IPS DF 19.7 (cell line): ENCODE measurements at regions not wholly inside any gene's neighbourhood (a gene's known extent, or its start where the extent isn't known, plus 50 kb on each side); places are given as distances from the start of the nearest gene placed in this dataset.
"Not testable (repeated sequence)": the region's sequence is repeated elsewhere in the genome, so short reads cannot be mapped to it uniquely, and the experiment has no call there.

Experiments used
- DNase-seq: peaks from one replicate; pipeline ENCODE4 v3.0.0-alpha.2; 2013; ENCODE audit warnings: low read depth, low spot score

DNA sequence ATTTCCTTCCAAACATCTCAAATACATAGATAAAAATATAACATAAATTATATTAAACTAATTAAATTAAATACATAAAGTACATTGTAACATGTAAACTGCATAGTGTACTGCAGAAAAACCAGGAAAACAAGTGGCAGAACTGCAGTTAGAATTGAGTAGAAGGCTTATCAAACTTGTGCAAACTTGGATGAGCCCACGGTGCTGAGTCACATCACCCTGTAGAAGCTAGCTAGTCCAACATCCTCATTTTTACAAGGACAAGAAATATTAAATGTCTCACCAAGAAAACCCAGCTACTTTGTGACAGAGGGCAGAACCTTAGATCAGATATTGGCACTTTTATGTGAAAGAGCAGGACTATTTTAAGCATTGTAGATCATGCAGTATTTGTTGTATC, 807.9 kb upstream of the NUDT12 start:
- DNase-seq = no peak

DNA sequence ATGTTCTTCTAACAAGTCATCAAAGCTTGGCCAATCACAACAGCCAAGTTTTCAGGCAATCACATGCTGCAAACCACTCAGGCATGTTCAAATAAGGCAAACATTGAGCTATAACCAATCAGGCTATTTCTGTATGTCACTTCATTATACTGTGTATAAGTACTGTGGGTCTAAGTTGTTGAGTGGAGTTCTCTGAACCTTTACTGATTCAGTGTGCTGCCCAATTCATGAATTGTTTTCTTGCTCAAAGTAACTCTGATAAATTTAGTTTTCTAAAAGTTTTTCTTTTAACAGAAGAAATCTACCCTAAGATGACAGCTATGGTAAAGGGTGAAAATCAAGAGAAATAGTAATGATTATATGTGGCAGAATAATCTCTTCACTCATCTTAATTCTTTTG, 805.4 kb upstream of the NUDT12 start:
- DNase-seq = no peak

DNA sequence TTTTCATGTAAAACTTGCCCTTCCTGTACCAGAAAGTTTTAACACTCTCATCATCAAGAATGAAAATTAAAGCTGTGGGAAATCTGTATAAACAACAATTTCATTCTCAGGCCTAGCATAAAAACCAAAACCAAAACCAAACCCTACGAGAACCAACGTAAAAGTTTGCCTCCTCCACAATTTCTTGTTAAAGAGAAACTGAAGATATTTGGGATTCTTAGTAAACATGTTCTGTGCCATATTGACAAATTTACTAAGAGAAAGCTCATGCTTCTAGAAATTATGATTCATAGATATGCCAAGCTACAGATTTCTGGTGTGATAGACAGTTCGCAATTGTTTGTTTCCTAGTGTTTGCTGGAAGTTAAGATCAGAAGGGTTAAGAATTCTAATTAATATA, 801.0 kb upstream of the NUDT12 start:
- DNase-seq = no peak

DNA sequence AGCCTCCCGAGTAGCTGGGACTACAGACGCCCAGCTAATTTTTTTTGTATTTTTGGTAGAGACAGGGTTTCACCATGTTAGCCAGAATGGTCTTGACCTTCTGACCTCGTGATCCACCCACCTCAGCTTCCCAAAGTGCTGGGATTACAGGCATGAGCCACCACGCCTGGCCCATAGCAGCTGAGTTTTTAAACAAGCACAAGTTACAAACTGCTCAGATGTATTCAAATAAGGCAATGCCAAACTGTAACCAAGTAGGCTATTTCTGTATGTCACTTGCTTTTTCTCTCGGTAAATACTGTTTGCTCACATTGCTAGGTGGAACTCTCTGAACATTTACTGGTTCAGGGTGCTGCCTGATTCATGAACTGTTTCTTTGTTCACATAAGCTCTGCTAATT, 799.3 kb upstream of the NUDT12 start:
- DNase-seq = no peak

DNA sequence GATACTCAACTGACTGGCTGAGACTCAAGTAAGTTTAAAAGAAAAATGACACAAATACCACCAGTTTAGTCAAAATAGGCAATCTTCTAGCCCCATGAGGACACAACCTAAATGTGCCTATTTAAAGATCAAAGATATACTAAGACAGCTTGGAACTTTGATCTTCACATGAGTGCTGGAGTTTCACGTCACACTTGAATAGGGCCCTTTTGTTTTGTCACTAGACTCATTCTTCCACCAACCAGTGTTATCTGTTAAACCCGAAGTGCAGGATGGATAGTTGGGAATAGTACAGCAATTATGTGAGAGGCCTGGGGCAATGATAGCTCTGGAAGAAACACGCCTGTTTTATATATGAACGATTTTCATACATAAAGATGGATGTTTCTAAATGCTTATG, 792.8 kb upstream of the NUDT12 start:
- no peak for DNase-seq

DNA sequence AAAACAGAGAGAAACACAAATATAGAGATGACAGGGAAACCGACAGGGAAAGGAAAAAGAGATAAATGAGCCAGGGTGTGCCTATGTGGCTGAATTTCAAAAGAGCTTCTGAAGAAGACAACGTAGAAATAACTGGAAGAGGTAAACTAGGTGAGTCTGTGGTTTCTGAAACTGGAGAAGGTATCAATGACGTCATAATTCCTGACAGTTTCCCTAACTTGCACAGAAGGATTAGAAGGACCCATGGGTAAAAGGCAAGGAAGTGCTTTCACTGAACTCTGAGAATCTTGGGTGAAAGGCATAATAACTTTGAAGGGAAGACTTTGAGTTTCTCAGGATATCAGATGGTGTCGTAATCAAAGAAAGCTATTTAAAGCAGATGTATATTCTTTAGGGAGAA, 790.8 kb upstream of the NUDT12 start:
- no peak for DNase-seq

DNA sequence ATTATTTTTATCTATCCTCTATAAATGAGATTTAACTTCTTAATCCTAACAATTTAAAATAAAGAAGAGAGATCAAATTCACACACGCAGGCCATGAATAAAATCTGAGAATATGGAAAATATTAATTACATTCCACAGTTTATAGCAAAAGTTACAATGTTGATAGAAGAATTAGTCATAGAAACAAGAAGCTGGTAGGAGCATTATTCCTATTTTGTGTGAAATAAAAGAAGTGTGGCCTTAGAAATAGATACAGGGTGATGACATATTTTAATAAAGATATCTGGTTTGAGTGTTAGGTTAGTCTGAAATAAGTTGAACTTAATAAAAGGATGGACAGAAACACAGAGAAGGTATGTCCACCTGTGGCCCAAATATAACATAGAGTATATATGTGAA, 790.4 kb upstream of the NUDT12 start:
- no peak for DNase-seq

DNA sequence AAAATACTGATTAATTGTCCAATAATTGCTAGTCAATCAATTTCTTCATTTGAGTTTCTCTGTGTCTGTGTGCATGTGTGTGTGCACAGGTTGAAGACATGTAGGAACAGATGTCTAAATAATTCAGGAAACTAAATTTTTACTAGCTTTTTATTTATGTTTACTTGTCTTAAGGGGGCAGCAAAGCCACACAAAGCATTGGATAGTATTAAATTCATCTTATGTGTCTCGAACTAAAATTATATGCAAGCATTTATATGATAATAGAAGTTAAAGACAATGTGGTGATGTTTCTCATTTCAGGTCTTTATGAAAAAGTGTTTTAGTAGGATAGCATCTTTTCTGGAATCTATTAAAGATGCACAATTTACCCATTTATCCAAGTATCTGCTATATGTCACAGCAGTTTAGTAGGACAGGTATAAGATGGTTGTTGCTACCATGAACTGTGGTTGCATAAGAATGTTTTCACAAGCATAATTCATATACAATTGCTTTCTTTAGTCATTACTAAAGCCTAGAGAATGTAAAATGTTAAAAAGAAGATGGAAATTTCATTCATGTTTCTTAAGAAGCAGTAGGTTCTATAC, 784.6 kb upstream of the NUDT12 start:
- DNase-seq = no peak

DNA sequence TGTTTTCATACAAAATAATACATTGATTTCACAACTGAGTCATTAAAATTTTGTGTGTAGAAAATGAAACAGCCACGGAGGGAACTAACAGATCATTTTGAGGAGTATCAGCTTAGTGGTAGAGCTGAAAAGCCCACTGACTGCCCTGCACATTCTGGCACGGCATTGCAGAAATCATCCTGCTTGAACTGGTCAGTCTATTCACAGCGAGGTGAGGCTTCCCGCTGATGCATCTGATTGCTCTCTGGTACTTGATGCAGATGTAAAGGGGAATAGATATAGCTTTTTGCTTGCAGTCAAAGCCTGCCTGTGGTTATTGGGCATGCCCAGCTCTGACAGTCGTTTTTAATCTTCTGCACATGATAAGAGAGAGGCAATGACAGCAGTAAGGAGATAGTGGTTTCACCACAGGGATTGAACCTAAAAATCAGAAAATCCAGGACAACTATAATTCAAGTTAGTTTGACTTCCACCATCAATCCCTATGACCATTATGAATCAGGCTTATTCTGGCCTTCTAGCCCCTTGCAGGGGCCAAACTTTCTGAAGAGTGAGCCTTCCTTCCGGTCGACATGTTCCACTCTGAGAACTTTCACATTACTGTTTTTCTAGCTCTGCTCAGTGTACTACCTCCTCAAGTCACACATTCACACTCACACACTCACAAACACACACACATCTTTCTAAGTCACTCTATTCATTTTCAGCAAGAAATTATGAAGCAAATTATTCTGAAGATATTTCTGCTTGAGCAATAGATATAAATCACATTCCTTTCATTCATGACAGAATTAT, 782.8 kb upstream of the NUDT12 start:
- no peak for DNase-seq

DNA sequence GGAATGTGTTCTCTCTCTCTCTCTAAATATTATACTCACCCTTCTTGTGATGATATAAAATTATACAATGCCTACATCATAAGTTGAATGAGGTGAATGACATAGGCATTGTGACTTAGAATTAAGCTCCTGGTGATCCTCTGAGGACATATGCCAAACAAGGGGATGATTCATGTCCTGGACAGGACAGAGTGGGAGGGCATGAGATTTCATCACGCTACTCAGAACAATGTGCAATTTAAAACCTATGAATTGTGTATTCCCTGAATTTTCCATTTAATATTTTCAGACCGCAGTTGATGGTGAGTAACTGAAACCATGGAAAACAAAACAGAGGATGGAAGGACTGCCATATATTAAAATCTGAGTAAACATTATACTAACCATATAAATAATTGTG, 782.2 kb upstream of the NUDT12 start:
- no peak for DNase-seq

DNA sequence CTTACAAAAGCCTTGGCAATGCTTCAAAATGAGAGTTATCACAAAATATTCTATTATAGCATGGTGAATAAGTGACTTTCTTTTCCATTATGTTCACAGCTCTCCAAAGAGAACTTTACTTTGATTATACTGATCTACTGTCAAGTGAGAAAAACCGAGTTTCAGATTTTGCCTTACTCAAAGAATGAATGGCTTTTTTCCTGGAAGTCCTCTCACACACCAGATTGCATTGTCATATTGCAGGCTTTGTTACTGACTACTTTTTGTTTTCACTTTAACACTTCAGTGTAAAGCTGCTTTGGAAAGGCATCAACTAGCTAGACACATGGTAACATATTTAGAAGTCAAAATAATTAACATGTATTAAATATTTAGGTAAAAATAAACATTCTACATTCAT, 765.2 kb upstream of the NUDT12 start:
- DNase-seq = no peak

DNA sequence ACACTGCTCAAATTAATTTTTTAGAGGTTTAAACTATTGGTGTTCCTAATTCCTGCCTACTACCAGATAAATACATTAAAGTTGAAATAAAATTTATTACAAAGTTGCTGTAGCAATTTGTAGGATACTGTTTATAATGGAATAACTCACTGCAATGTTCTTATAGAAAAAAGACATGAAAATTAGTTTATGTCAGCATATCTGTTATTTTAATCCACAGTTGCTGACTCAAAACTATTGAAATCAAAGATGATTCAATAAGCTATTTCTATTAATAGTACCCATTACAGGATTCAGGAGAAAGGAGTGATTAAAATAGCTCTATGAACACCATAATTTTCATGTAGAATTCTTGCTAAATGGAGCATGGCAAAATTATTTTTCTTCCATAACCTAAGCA, 764.4 kb upstream of the NUDT12 start:
- no peak for DNase-seq

DNA sequence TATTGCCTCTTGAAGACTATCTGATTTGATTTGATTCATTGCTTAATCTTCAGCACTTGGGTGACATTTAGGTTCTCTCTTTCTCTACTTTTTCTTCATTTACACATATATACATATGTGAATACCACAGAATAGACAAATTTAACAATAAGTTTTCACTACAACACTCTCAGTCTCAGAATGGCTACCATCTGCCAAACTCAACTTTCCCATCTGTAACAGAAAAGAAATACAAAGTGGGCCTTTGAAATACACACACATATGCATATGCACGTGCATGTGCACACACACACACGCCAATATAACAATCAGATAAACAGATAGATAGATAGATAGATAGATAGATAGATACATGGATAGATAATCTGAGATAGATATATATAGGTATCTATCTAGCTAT, 762.8 kb upstream of the NUDT12 start:
- DNase-seq = no peak

DNA sequence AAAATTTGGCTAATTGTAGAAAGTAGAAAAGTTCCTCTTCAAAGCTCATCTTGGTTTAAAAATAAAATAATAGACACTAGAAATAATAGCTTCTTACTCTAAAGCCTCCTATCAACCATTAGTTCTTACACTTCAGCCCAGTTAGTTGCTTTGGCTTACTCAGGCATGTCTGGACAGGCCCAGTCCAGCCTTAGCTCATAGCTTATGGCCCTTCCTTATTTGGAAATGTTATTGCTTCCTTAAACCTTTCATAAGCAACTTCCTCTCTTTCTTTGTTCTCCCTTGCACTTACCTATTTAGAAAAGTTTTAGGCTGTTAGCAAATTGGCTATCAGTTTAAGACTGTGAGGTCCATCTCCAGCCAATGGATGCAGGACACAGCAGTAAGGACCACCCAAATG, 754.1 kb upstream of the NUDT12 start:
- not testable (repeated sequence) for DNase-seq

DNA sequence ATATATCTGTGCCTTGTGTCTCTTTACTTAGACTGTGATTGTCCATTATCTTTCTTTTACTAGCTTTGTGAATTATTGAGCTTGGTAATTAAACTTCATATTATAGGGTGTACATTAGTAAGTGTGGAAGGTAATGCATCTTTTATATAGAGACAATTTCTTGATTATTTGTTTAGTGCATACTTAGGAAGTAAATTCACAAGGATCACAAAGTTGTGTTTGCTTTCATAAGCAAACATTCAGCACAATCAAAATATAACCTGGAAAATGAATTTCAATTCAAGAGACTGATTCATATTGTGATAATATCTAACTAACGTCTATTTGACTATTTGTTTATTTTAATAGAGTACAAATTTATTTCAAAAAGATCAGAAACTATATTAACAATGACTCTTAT, 749.9 kb upstream of the NUDT12 start:
- no peak for DNase-seq

DNA sequence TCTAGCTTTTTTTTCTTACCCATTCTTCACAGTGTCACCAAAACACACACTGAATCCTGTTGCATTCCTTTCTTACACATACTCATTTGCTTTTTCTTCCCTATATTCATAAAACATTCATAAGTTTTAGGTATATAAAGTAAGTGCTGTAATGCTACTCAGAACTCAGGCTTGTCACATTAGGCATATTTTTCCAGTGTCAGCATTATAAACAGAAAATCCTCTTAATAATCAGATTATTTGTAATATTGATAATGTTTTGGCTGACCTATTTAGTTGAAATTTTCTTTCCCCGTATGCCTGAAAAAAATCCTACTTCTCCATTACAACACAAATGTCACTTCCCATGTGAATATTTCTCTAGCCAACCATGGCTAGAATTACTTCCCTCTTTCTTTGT, 743.0 kb upstream of the NUDT12 start:
- no peak for DNase-seq

DNA sequence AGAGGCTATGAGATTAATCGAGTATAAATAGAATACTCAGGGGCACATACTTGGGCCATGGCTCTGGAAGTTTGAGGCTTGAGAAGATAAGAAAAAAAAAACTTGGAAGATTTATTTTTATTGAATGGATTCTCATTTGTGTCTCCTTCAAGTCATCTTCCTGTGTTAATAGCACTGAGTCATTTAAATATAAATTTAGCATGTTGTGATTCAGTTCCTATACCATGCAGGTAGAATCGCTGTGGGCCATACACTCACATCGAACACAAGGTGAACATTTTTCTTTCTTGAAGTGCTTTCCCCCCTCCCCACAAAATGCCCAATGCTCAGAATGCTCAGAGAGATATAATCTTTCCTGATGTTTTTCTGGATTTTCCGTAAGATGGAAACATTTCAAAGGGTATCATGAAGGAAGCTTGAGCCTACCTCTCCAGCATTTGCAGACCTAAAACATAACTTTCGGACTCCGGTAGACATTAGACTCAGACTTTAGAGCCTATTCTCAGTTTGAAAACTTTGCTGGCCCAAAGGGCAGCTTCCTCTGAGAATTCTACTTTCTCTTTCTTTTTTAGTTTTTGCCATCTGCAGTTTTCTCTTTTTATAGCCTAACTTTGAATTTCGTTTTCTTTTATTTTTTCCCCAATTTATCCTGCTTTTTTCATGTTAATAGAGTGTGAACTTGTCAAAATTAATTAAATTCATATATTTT, 737.6 kb upstream of the NUDT12 start:
- DNase-seq = no peak

DNA sequence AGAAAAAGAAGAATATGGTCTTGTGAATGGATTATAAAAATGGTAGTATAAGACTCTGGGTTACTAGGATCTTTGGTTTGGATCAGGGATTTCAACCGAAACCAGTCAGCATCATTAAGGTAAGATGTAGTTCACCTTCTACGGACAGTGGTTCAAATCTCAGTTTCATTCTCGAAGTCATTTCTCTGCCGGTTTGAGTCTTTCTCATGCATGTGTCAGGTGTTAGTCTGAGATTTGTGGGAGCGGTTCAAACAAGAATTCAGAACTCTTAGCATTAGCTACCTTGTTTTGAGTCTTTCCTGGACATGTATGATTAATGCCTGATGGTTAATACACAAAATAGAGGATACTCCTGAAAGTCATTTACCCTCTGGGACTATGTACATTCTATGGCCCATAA, 735.9 kb upstream of the NUDT12 start:
- DNase-seq = no peak

DNA sequence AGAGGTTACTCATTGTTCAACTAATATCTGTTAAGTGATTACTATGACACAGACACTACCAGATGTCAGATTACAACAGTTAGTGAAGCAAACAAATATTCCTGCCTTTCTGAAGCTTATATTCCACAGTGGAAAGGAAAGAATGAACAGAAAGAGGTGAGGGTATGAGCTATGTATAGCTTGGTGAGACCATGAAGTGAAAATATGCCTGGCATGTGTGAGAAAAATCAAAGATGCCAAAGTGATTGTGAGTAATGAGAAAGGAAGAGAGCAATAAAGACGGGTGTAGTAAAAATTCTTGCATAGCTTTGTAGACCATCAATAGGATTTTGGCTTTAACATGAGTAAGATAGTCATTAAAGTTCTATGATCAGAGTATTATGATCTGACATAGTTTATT, 734.5 kb upstream of the NUDT12 start:
- DNase-seq = no peak

DNA sequence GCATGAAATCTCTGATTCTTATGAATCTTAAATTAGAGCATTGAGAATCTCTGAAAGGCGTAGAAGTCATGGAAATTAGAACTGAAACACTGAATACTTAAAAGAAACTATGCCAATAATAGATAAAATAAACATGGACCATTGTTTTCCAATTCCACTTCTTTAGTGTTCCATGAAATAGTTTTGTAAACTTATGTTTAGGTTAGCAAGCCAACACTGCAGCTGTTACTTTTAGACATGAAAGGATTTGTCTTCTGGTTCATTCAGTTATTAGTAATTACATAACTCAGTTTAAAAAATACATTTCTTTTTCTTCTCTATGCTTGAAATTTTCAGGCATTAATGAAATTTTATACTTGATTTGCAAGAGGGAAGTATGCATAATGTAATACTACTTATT, 733.4 kb upstream of the NUDT12 start:
- no peak for DNase-seq

DNA sequence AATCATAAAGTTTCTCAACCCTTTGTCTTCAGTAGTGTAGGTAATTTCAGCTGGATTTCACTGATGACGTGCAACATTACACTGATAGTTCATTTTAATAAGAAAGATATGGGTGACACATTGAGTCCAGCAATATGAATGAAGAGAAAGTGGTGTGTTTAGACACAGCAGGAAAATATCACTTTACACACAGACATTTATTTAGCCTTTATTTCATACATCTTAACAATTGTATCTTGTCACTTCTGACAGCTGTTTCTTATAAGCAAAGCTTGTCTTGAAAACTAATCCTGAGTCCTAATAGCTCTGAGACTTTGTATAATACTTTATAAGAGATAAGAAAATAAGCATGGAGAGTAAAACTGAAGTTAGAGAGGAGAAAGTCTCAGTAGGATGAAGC, 720.5 kb upstream of the NUDT12 start:
- no peak for DNase-seq

DNA sequence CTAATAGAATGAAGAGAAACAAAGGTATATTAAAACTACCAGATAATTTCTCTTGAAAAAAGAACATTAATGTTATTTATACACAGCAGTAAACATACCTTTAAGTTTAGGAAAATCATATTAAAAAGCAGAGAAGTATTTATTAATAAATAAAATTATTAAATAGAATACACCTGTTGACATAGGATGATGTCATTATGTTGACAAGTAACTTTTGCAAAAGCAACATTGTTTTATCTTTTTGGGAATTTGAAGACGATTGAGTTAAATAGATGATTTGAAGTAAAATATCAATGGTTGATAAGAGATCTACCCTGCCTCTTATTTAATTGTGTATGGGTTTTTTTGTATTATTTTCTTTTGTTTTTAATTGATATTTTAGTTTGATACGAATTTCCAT, 711.1 kb upstream of the NUDT12 start:
- no peak for DNase-seq
